GM23338 (cell line): ENCODE measurements at regions not wholly inside any gene's neighbourhood (a gene's known extent, or its start where the extent isn't known, plus 50 kb on each side); places are given as distances from the start of the nearest gene placed in this dataset.

Experiments
- CREB1 ChIP-seq: fragments of 250-450 bp; sonication (Bioruptor Pico); IDR thresholded peaks from 2 replicates; pipeline ENCODE4 v1.5.0; 2020; ENCODE audit warnings: low read depth, mild to moderate bottlenecking, moderate library complexity
- ETS1 ChIP-seq: IDR thresholded peaks from 2 replicates; pipeline ENCODE4 v1.6.1; 2016; ENCODE audit warnings: antibody characterized with exemption
- EZH2 ChIP-seq: fragments of 200-600 bp; sonication (generic); IDR thresholded peaks from one replicate; pipeline ENCODE4 v1.8.0; 2017; ENCODE audit warnings: antibody characterized with exemption, mild to moderate bottlenecking, low read depth; ENCODE audit not compliant: unreplicated experiment
- EZH2phosphoT487 ChIP-seq: fragments of 200-600 bp; sonication (generic); IDR thresholded peaks from one replicate; pipeline ENCODE4 v1.8.1; 2018; ENCODE audit warnings: antibody characterized with exemption; ENCODE audit not compliant: unreplicated experiment
- JUNB ChIP-seq: IDR thresholded peaks from one replicate; pipeline ENCODE4 v1.6.1; 2016; ENCODE audit warnings: antibody characterized with exemption; ENCODE audit not compliant: unreplicated experiment
- NANOG ChIP-seq: IDR thresholded peaks from 2 replicates; pipeline ENCODE4 v1.6.1; 2016; ENCODE audit warnings: antibody characterized with exemption, borderline replicate concordance
- POLR2AphosphoS5 ChIP-seq: IDR thresholded peaks from 2 replicates; pipeline ENCODE4 v1.6.1; 2016; ENCODE audit warnings: antibody characterized with exemption, low read depth
- REST ChIP-seq: IDR thresholded peaks from one replicate; pipeline ENCODE4 v1.6.1; 2018; ENCODE audit warnings: antibody characterized with exemption; ENCODE audit not compliant: unreplicated experiment
- ZNF114 ChIP-seq: fragments of 250-450 bp; sonication (Bioruptor Pico); IDR thresholded peaks from 2 replicates; pipeline ENCODE4 v1.5.0; 2020; ENCODE audit warnings: mild to moderate bottlenecking, moderate library complexity
- ZNF331 ChIP-seq: fragments of 250-450 bp; sonication (Bioruptor Pico); IDR thresholded peaks from 2 replicates; pipeline ENCODE4 v1.5.0; 2020; ENCODE audit warnings: low read depth, mild to moderate bottlenecking, moderate library complexity
- TF ChIP-seq, protein P1 (sequence below), 2 experiments: fragments of 200-600 bp in 1 of 2; sonication (generic) in 1 of 2; conservative IDR thresholded peaks; 2 replicates each; pipeline versions ENCODE4 v1.5.1 to v1.6.1; 2016 to 2017; ENCODE audit warnings: antibody characterized with exemption in 2 of 2, low read depth in 2 of 2, mild to moderate bottlenecking in 2 of 2, moderate library complexity in 1 of 2
- TF ChIP-seq, protein P2 (sequence below): fragments of 250-450 bp; sonication (Bioruptor Pico); IDR thresholded peaks from 2 replicates; pipeline ENCODE4 v1.5.0; 2020; ENCODE audit warnings: mild to moderate bottlenecking, moderate library complexity

- no peak for TF ChIP-seq ZNF331
- TF ChIP-seq CREB1 (CRISPR knock-in tag), result no peak
- no peak for TF ChIP-seq EZH2phosphoT487
- no peak for TF ChIP-seq EZH2
- TF ChIP-seq, protein P1, sequence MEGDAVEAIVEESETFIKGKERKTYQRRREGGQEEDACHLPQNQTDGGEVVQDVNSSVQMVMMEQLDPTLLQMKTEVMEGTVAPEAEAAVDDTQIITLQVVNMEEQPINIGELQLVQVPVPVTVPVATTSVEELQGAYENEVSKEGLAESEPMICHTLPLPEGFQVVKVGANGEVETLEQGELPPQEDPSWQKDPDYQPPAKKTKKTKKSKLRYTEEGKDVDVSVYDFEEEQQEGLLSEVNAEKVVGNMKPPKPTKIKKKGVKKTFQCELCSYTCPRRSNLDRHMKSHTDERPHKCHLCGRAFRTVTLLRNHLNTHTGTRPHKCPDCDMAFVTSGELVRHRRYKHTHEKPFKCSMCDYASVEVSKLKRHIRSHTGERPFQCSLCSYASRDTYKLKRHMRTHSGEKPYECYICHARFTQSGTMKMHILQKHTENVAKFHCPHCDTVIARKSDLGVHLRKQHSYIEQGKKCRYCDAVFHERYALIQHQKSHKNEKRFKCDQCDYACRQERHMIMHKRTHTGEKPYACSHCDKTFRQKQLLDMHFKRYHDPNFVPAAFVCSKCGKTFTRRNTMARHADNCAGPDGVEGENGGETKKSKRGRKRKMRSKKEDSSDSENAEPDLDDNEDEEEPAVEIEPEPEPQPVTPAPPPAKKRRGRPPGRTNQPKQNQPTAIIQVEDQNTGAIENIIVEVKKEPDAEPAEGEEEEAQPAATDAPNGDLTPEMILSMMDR (conservative IDR thresholded peaks at IDR 0.05; ENCODE audit: low read depth in 2 of 2), result no peak
- TF ChIP-seq POLR2AphosphoS5, result no peak
- TF ChIP-seq, protein P2, sequence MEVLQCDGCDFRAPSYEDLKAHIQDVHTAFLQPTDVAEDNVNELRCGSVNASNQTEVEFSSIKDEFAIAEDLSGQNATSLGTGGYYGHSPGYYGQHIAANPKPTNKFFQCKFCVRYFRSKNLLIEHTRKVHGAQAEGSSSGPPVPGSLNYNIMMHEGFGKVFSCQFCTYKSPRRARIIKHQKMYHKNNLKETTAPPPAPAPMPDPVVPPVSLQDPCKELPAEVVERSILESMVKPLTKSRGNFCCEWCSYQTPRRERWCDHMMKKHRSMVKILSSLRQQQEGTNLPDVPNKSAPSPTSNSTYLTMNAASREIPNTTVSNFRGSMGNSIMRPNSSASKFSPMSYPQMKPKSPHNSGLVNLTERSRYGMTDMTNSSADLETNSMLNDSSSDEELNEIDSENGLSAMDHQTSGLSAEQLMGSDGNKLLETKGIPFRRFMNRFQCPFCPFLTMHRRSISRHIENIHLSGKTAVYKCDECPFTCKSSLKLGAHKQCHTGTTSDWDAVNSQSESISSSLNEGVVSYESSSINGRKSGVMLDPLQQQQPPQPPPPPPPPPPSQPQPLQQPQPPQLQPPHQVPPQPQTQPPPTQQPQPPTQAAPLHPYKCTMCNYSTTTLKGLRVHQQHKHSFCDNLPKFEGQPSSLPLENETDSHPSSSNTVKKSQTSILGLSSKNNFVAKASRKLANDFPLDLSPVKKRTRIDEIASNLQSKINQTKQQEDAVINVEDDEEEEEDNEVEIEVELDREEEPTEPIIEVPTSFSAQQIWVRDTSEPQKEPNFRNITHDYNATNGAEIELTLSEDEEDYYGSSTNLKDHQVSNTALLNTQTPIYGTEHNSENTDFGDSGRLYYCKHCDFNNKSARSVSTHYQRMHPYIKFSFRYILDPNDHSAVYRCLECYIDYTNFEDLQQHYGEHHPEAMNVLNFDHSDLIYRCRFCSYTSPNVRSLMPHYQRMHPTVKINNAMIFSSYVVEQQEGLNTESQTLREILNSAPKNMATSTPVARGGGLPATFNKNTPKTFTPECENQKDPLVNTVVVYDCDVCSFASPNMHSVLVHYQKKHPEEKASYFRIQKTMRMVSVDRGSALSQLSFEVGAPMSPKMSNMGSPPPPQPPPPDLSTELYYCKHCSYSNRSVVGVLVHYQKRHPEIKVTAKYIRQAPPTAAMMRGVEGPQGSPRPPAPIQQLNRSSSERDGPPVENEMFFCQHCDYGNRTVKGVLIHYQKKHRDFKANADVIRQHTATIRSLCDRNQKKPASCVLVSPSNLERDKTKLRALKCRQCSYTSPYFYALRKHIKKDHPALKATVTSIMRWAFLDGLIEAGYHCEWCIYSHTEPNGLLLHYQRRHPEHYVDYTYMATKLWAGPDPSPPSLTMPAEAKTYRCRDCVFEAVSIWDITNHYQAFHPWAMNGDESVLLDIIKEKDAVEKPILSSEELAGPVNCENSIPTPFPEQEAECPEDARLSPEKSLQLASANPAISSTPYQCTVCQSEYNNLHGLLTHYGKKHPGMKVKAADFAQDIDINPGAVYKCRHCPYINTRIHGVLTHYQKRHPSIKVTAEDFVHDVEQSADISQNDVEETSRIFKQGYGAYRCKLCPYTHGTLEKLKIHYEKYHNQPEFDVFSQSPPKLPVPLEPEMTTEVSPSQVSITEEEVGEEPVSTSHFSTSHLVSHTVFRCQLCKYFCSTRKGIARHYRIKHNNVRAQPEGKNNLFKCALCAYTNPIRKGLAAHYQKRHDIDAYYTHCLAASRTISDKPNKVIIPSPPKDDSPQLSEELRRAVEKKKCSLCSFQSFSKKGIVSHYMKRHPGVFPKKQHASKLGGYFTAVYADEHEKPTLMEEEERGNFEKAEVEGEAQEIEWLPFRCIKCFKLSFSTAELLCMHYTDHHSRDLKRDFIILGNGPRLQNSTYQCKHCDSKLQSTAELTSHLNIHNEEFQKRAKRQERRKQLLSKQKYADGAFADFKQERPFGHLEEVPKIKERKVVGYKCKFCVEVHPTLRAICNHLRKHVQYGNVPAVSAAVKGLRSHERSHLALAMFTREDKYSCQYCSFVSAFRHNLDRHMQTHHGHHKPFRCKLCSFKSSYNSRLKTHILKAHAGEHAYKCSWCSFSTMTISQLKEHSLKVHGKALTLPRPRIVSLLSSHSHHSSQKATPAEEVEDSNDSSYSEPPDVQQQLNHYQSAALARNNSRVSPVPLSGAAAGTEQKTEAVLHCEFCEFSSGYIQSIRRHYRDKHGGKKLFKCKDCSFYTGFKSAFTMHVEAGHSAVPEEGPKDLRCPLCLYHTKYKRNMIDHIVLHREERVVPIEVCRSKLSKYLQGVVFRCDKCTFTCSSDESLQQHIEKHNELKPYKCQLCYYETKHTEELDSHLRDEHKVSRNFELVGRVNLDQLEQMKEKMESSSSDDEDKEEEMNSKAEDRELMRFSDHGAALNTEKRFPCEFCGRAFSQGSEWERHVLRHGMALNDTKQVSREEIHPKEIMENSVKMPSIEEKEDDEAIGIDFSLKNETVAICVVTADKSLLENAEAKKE, result no peak
- no peak for TF ChIP-seq REST
- TF ChIP-seq NANOG, result no peak
- no peak for TF ChIP-seq ZNF114 (CRISPR knock-in tag)
- no peak for TF ChIP-seq ETS1
- TF ChIP-seq JUNB, result no peak
Measured at GRCh38 chr5:53199882-53200281, 90.3 kb upstream of the MOCS2 start.
